ENCODE measurements at regions not wholly inside any gene's neighbourhood (a gene's known extent, or its start where the extent isn't known, plus 50 kb on each side); places are given as distances from the start of the nearest gene placed in this dataset.

GRCh38 chr14:101202627-101203404 is 299.3 kb upstream of the RTL1 start:
- H3K27ac ChIP-seq (ENCODE audit: low read depth, low read length), result no peak overlapping the region
- no peaks in the 10 kb centered on the region for H3K4me1 ChIP-seq (ENCODE audit: control insufficient read depth, insufficient read depth, low read length, unreplicated experiment)
- no peaks in the 10 kb centered on the region for H3K27me3 ChIP-seq (ENCODE audit: insufficient read depth, low read length)
- no peaks in the 10 kb centered on the region for H3K36me3 ChIP-seq (ENCODE audit: insufficient read depth, low read length)
- H2AFZ ChIP-seq (ENCODE audit: low read length, unreplicated experiment), result no peak overlapping the region
- H3K4me3 ChIP-seq (ENCODE audit: low read depth, low read length), result no peak overlapping the region
- no peaks in the 10 kb centered on the region for H3K79me2 ChIP-seq (ENCODE audit: control insufficient read depth, insufficient read depth, low read length, unreplicated experiment)

- H3K4me3 ChIP-seq (ENCODE audit: low read depth, low read length), result no peak overlapping the region
- 0 out of 2 replicates have a peak, but pooled peaks cover 3% of the 10 kb centered on the region for H3K27me3 ChIP-seq (ENCODE audit: insufficient read depth, low read length)
- no peaks in the 10 kb centered on the region for H3K36me3 ChIP-seq (ENCODE audit: insufficient read depth, low read length)
- H3K4me1 ChIP-seq (ENCODE audit: control insufficient read depth, insufficient read depth, low read length, unreplicated experiment), result no peaks in the 10 kb centered on the region
- no peak overlapping the region for H2AFZ ChIP-seq (ENCODE audit: low read length, unreplicated experiment)
- H3K27ac ChIP-seq (ENCODE audit: low read depth, low read length), result no peak overlapping the region
- H3K79me2 ChIP-seq (ENCODE audit: control insufficient read depth, insufficient read depth, low read length, unreplicated experiment), result no peaks in the 10 kb centered on the region
These were observed 303.0 kb upstream of the RTL1 start for GRCh38 chr14:101206556-101206955.

- Histone ChIP-seq H2AFZ (ENCODE audit: low read length, unreplicated experiment) (no peak overlapping the region), H3K79me2 (ENCODE audit: control insufficient read depth, insufficient read depth, low read length, unreplicated experiment) (no peaks in the 10 kb centered on the region), H3K27ac (ENCODE audit: low read depth, low read length) (no peak overlapping the region), H3K4me1 (ENCODE audit: control insufficient read depth, insufficient read depth, low read length, unreplicated experiment) (no peaks in the 10 kb centered on the region), H3K4me3 (ENCODE audit: low read depth, low read length) (no peak overlapping the region), H3K27me3 (ENCODE audit: insufficient read depth, low read length) (0 out of 2 replicates have a peak, but pooled peaks cover 3% of the 10 kb centered on the region), H3K36me3 (ENCODE audit: insufficient read depth, low read length) (no peaks in the 10 kb centered on the region)
These were observed 303.5 kb upstream of the RTL1 start for GRCh38 chr14:101207041-101207440.

GRCh38 chr14:101207897-101208296 is 304.4 kb upstream of the RTL1 start:
- Histone ChIP-seq H3K36me3 (ENCODE audit: insufficient read depth, low read length) (no peaks in the 10 kb centered on the region), H3K79me2 (ENCODE audit: control insufficient read depth, insufficient read depth, low read length, unreplicated experiment) (no peaks in the 10 kb centered on the region), H3K4me1 (ENCODE audit: control insufficient read depth, insufficient read depth, low read length, unreplicated experiment) (no peaks in the 10 kb centered on the region), H3K27me3 (ENCODE audit: insufficient read depth, low read length) (0 out of 2 replicates have a peak, but pooled peaks cover 3% of the 10 kb centered on the region), H3K4me3 (ENCODE audit: low read depth, low read length) (no peak overlapping the region), H3K27ac (ENCODE audit: low read depth, low read length) (no peak overlapping the region), H2AFZ (ENCODE audit: low read length, unreplicated experiment) (no peak overlapping the region)

- no peaks in the 10 kb centered on the region for H3K79me2 ChIP-seq (ENCODE audit: control insufficient read depth, insufficient read depth, low read length, unreplicated experiment)
- no peaks in the 10 kb centered on the region for H3K4me1 ChIP-seq (ENCODE audit: control insufficient read depth, insufficient read depth, low read length, unreplicated experiment)
- H3K4me3 ChIP-seq (ENCODE audit: low read depth, low read length), result no peak overlapping the region
- H3K27me3 ChIP-seq (ENCODE audit: insufficient read depth, low read length), result 0 out of 2 replicates have a peak, but pooled peaks cover 3% of the 10 kb centered on the region
- no peak overlapping the region for H2AFZ ChIP-seq (ENCODE audit: low read length, unreplicated experiment)
- no peak overlapping the region for H3K27ac ChIP-seq (ENCODE audit: low read depth, low read length)
- H3K36me3 ChIP-seq (ENCODE audit: insufficient read depth, low read length), result no peaks in the 10 kb centered on the region
These were observed 306.1 kb upstream of the RTL1 start for GRCh38 chr14:101209594-101209993.

GRCh38 chr14:101215266-101215665 is 311.7 kb upstream of the RTL1 start:
- Histone ChIP-seq H3K79me2 (ENCODE audit: control insufficient read depth, insufficient read depth, low read length, unreplicated experiment) (no peaks in the 10 kb centered on the region), H3K4me3 (ENCODE audit: low read depth, low read length) (no peak overlapping the region), H3K27me3 (ENCODE audit: insufficient read depth, low read length) (0 out of 2 replicates have a peak, but pooled peaks cover 7% of the 10 kb centered on the region), H3K27ac (ENCODE audit: low read depth, low read length) (no peak overlapping the region), H3K36me3 (ENCODE audit: insufficient read depth, low read length) (no peaks in the 10 kb centered on the region), H3K4me1 (ENCODE audit: control insufficient read depth, insufficient read depth, low read length, unreplicated experiment) (no peaks in the 10 kb centered on the region), H2AFZ (ENCODE audit: low read length, unreplicated experiment) (no peak overlapping the region)

GRCh38 chr14:101215927-101216326 is 312.4 kb upstream of the RTL1 start:
- Histone ChIP-seq H3K79me2 (ENCODE audit: control insufficient read depth, insufficient read depth, low read length, unreplicated experiment) (no peaks in the 10 kb centered on the region), H2AFZ (ENCODE audit: low read length, unreplicated experiment) (no peak overlapping the region), H3K36me3 (ENCODE audit: insufficient read depth, low read length) (no peaks in the 10 kb centered on the region), H3K27ac (ENCODE audit: low read depth, low read length) (no peak overlapping the region), H3K27me3 (ENCODE audit: insufficient read depth, low read length) (0 out of 2 replicates have a peak, but pooled peaks cover 4% of the 10 kb centered on the region), H3K4me3 (ENCODE audit: low read depth, low read length) (no peak overlapping the region), H3K4me1 (ENCODE audit: control insufficient read depth, insufficient read depth, low read length, unreplicated experiment) (no peaks in the 10 kb centered on the region)

- Histone ChIP-seq H3K79me2 (ENCODE audit: control insufficient read depth, insufficient read depth, low read length, unreplicated experiment) (no peaks in the 10 kb centered on the region), H2AFZ (ENCODE audit: low read length, unreplicated experiment) (no peak overlapping the region), H3K4me1 (ENCODE audit: control insufficient read depth, insufficient read depth, low read length, unreplicated experiment) (no peaks in the 10 kb centered on the region), H3K27ac (ENCODE audit: low read depth, low read length) (no peak overlapping the region), H3K36me3 (ENCODE audit: insufficient read depth, low read length) (no peaks in the 10 kb centered on the region), H3K4me3 (ENCODE audit: low read depth, low read length) (no peak overlapping the region), H3K27me3 (ENCODE audit: insufficient read depth, low read length) (0 out of 2 replicates have a peak, but pooled peaks cover 4% of the 10 kb centered on the region)
These were observed 313.0 kb upstream of the RTL1 start for GRCh38 chr14:101216366-101217079.

GRCh38 chr14:101217080-101217463 is 313.6 kb upstream of the RTL1 start:
- Histone ChIP-seq H3K36me3 (ENCODE audit: insufficient read depth, low read length) (no peaks in the 10 kb centered on the region), H3K27ac (ENCODE audit: low read depth, low read length) (no peak overlapping the region), H3K4me3 (ENCODE audit: low read depth, low read length) (no peak overlapping the region), H2AFZ (ENCODE audit: low read length, unreplicated experiment) (no peak overlapping the region), H3K4me1 (ENCODE audit: control insufficient read depth, insufficient read depth, low read length, unreplicated experiment) (no peaks in the 10 kb centered on the region), H3K27me3 (ENCODE audit: insufficient read depth, low read length) (0 out of 2 replicates have a peak, but pooled peaks cover 4% of the 10 kb centered on the region), H3K79me2 (ENCODE audit: control insufficient read depth, insufficient read depth, low read length, unreplicated experiment) (no peaks in the 10 kb centered on the region)

- no peaks in the 10 kb centered on the region for H3K4me1 ChIP-seq (ENCODE audit: control insufficient read depth, insufficient read depth, low read length, unreplicated experiment)
- no peak overlapping the region for H3K27ac ChIP-seq (ENCODE audit: low read depth, low read length)
- H3K27me3 ChIP-seq (ENCODE audit: insufficient read depth, low read length), result 0 out of 2 replicates have a peak, but pooled peaks cover 4% of the 10 kb centered on the region
- no peak overlapping the region for H3K4me3 ChIP-seq (ENCODE audit: low read depth, low read length)
- H3K79me2 ChIP-seq (ENCODE audit: control insufficient read depth, insufficient read depth, low read length, unreplicated experiment), result no peaks in the 10 kb centered on the region
- H2AFZ ChIP-seq (ENCODE audit: low read length, unreplicated experiment), result no peak overlapping the region
- no peaks in the 10 kb centered on the region for H3K36me3 ChIP-seq (ENCODE audit: insufficient read depth, low read length)
These were observed 314.3 kb upstream of the RTL1 start for GRCh38 chr14:101217616-101218371.
